ENCODE measurements at regions not wholly inside any gene's neighbourhood (a gene's known extent, or its start where the extent isn't known, plus 50 kb on each side); places are given as distances from the start of the nearest gene placed in this dataset.

GRCh38 chr5:174177531-174177930, 132.0 kb downstream of the NSG2 start (continued):
- no peak for TF ChIP-seq CTCF (IDR thresholded peaks at IDR 0.05; ENCODE audit: low read depth, low read length, missing input control)
- no peak for TF ChIP-seq EGR1 (IDR thresholded peaks at IDR 0.05; ENCODE audit: low read depth in 2 of 2)
- TF ChIP-seq SP1 (IDR thresholded peaks at IDR 0.05), result no peak

- no peak for DNase-seq (ENCODE audit: low spot score)
- no peaks in the 10 kb centered on the region for H3K9me3 ChIP-seq (ENCODE audit: control insufficient read depth in 4 of 4, low read length in 3 of 4)
- 79% methylated on average over 6 of the region's 6 CpGs for WGBS
- H3K27me3 ChIP-seq (ENCODE audit: control insufficient read depth in 4 of 4, insufficient read depth in 4 of 4, low read length in 3 of 4), result no peaks in the 10 kb centered on the region
- no peak for TF ChIP-seq YY1 (IDR thresholded peaks at IDR 0.05)
- TF ChIP-seq ZBTB33 (IDR thresholded peaks at IDR 0.05), result no peak
- TF ChIP-seq FOXA1 (IDR thresholded peaks at IDR 0.05), result no peak
- no peak for TF ChIP-seq HNF4G (IDR thresholded peaks at IDR 0.05)
- TF ChIP-seq TAF1 (conservative IDR thresholded peaks at IDR 0.05), result no peak
- TF ChIP-seq, protein P1, sequence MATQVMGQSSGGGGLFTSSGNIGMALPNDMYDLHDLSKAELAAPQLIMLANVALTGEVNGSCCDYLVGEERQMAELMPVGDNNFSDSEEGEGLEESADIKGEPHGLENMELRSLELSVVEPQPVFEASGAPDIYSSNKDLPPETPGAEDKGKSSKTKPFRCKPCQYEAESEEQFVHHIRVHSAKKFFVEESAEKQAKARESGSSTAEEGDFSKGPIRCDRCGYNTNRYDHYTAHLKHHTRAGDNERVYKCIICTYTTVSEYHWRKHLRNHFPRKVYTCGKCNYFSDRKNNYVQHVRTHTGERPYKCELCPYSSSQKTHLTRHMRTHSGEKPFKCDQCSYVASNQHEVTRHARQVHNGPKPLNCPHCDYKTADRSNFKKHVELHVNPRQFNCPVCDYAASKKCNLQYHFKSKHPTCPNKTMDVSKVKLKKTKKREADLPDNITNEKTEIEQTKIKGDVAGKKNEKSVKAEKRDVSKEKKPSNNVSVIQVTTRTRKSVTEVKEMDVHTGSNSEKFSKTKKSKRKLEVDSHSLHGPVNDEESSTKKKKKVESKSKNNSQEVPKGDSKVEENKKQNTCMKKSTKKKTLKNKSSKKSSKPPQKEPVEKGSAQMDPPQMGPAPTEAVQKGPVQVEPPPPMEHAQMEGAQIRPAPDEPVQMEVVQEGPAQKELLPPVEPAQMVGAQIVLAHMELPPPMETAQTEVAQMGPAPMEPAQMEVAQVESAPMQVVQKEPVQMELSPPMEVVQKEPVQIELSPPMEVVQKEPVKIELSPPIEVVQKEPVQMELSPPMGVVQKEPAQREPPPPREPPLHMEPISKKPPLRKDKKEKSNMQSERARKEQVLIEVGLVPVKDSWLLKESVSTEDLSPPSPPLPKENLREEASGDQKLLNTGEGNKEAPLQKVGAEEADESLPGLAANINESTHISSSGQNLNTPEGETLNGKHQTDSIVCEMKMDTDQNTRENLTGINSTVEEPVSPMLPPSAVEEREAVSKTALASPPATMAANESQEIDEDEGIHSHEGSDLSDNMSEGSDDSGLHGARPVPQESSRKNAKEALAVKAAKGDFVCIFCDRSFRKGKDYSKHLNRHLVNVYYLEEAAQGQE (IDR thresholded peaks at IDR 0.05), result no peak
- no peak for TF ChIP-seq RAD21 (IDR thresholded peaks at IDR 0.05)
- no peak for TF ChIP-seq FOXA2 (IDR thresholded peaks at IDR 0.05)
- TF ChIP-seq ATF3 (IDR thresholded peaks at IDR 0.05), result no peak
- no peak for TF ChIP-seq EGR1 (IDR thresholded peaks at IDR 0.05; ENCODE audit: low read depth in 2 of 2)
- TF ChIP-seq CTCF (IDR thresholded peaks at IDR 0.05; ENCODE audit: low read depth, low read length, missing input control), result no peak
- no peak for TF ChIP-seq JUND (IDR thresholded peaks at IDR 0.05)
- no peak for TF ChIP-seq RXRA (IDR thresholded peaks at IDR 0.05)
- TF ChIP-seq, protein P2, sequence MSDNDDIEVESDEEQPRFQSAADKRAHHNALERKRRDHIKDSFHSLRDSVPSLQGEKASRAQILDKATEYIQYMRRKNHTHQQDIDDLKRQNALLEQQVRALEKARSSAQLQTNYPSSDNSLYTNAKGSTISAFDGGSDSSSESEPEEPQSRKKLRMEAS (IDR thresholded peaks at IDR 0.05), result no peak
- no peak for TF ChIP-seq NR2F2 (IDR thresholded peaks at IDR 0.05)
- TF ChIP-seq GABPA (IDR thresholded peaks at IDR 0.05 in 1 of 2, conservative IDR thresholded peaks at IDR 0.05 in 1 of 2), result no peak
- no peak for TF ChIP-seq HNF4A (conservative IDR thresholded peaks at IDR 0.05)
- TF ChIP-seq SP1 (IDR thresholded peaks at IDR 0.05), result no peak
- no peaks in the 10 kb centered on the region for H3K36me3 ChIP-seq (ENCODE audit: control insufficient read depth in 4 of 4, insufficient read depth in 3 of 4, low read depth in 1 of 4, low read length in 3 of 4)
- no peak overlapping the region for H3K27ac ChIP-seq (ENCODE audit: low read depth in 1 of 2, low read length in 2 of 2)
- peaks cover 1 to 32% (median 27%) of the 10 kb centered on the region in 4 donors for H3K4me1 ChIP-seq (ENCODE audit: control insufficient read depth in 4 of 4, insufficient read depth in 4 of 4, low read length in 3 of 4)
- no peak overlapping the region for H3K9ac ChIP-seq (ENCODE audit: low read depth in 1 of 2, low read length in 2 of 2)
- no peak overlapping the region for H3K4me3 ChIP-seq (ENCODE audit: low read depth in 1 of 3, low read length in 3 of 3)
These were observed 132.6 kb downstream of the NSG2 start for GRCh38 chr5:174177976-174178605.
